Epithelial cell of prostate (primary cell): ENCODE measurements at regions not wholly inside any gene's neighbourhood (a gene's known extent, or its start where the extent isn't known, plus 50 kb on each side); places are given as distances from the start of the nearest gene placed in this dataset.
"Not testable (repeated sequence)": the region's sequence is repeated elsewhere in the genome, so short reads cannot be mapped to it uniquely, and the experiment has no call there.

ENCODE experiments used
- DNase-seq: peaks from one replicate; pipeline ENCODE4 v3.0.0-alpha.2; 2011; ENCODE audit warnings: low read depth, low spot score
- H3K27ac ChIP-seq: fragments of 450-650 bp; 2 replicates; pipeline ENCODE4 v1.5.1; 2017; ENCODE audit warnings: mild to moderate bottlenecking

DNA sequence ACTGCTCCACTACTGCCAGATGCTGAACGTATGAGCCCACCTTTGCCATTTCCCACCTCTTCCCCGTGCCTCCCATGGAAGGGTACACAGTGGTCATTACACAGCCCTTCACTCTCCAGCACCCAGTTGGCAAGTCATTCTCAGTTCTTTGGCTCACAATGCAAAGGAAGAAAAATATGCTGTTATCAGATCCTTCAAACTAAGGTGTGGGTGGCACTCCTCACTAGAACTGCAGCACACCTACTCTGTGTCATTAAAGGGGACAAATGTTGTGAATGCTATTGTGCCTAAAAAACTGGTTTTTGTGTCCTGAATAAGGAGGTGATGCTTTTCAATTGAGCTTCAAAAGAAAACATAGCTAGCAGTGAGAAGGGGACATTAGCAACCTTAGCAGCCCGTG, 183.1 kb upstream of the SNX2 start:
- no peak overlapping the region for H3K27ac ChIP-seq
- DNase-seq = no peak

GRCh38 chr5:122599000-122599399, 175.9 kb upstream of the SNX2 start:
- no peak overlapping the region for H3K27ac ChIP-seq
- DNase-seq = no peak

DNA sequence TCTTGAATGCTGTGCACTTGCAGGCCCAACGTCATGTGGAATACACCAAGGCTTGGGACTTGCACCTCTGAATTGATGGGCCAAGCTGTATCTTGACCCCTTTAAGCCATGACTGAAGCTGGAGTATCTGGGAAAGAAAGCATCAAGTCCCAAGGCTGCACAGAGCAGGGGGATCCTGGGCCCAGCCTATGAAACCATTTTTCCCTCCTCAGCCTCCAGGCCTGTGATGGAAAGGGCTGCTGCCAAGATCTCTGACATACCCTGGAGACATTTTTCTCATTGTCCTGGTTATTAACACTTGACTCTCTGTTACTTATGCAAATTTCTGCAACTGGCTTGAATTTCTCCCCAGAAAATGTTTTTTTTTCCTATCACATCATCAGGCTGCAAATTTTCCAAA, 174.0 kb upstream of the SNX2 start:
- H3K27ac ChIP-seq = no peak overlapping the region
- no peak for DNase-seq

DNA sequence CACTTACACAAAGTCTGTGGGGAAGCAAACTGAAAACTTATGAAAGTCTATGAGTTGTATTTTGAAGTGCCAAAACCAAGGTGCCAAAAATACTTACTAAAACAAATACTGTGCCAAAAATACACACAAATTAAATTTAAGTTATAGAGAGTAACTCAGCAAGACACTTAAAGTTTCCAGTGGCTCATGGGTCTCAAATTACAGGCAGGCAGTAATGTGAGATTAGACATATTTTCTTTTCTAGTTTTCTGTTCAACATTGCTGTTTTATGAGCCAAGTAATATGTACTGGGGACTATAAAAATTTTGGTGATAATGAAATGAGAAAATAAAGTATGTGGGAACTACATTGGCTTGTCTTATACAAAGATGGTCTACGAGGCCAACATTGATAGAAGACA, 172.2 kb upstream of the SNX2 start:
- H3K27ac ChIP-seq = no peak overlapping the region
- no peak for DNase-seq

GRCh38 chr5:122605236-122605635, 169.6 kb upstream of the SNX2 start:
- H3K27ac ChIP-seq = no peak overlapping the region
- no peak for DNase-seq

DNA sequence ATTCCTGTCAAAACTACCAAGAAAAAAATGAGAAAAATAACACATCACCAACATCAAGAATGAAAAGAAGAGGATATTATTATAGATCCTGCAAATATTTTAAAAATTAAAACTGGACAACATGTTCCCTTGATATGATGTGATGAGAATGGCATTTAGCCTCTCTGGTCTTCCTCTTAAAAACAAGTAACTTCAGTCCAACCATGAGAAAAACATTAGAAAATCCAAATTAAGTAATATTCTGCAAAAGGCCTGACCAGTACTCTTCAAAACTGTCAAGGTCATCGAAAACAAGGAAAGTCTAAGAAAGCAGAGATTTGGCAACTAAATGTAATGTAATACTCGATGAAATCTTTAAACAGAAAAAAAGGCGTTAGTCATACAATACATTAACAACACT, 167.1 kb upstream of the SNX2 start:
- H3K27ac ChIP-seq = no peak overlapping the region
- no peak for DNase-seq

DNA sequence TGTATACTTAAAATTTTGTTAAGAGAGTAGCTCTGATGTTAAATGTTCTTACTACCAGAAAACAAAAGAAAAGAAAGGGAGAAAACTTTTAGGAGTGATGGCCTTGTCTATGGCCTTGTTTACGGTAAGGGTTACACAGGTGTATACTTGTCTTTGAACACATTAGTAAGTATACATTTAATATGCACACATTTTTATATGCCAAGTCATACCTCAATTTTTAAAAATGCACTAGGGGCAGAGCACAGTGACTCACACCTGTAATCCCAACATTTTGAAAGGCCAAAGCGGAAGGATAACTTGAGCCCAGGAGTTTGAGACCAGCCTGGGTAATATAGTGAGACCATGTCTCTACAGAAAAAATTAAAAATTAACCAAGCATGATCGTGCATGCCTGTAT, 166.7 kb upstream of the SNX2 start:
- peak; percentile 2 for DNase-seq

GRCh38 chr5:122611406-122611805, 163.5 kb upstream of the SNX2 start:
- no peak overlapping the region for H3K27ac ChIP-seq
- no peak for DNase-seq

More for the DNA sequence above, 166.7 kb upstream of the SNX2 start:
- H3K27ac ChIP-seq = no peak overlapping the region

GRCh38 chr5:122612901-122613300, 162.0 kb upstream of the SNX2 start:
- no peak for DNase-seq
- H3K27ac ChIP-seq = no peak overlapping the region

DNA sequence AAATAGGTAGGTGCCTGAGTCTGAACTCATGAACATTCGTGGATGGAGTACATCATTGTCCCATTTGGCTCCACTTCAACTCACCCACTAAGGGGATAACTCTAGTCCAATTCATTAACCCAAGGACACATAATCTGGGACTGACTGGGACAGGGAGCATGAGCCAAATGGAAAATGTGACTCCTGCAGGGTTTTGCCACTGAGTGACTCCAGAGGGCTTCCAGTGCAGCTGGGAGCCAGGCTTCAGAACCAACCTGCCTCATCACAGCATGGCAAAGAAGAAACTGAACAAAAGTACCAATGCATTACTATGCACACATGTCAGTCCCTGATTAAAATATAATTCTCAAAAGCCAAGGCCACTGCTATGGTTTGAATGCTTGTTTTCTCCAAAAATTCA, 159.7 kb upstream of the SNX2 start:
- H3K27ac ChIP-seq = no peak overlapping the region
- no peak for DNase-seq

GRCh38 chr5:122615832-122616231, 159.0 kb upstream of the SNX2 start:
- H3K27ac ChIP-seq = no peak overlapping the region
- no peak for DNase-seq

DNA sequence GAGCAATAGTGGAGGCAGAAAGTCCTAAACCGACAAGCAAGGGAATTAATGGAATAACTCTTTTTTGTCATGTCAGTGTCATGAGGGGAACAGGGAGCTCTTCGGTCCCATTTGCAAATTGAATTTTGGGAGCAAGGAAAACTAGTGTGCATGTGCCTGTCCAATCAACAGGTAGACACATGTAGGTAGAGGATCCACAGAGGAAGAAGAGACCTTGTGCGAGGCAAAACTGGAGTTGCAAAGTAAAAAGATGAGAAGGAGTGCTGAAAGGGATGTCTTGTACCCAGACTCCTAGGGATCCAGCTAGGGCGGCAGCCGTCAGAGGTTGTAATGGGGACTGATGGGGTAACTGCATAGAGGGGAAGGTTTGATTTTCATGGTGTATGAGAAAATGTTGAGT, 156.8 kb upstream of the SNX2 start:
- not testable (repeated sequence) for H3K27ac ChIP-seq, DNase-seq

- not testable (repeated sequence) for DNase-seq
Measured at GRCh38 chr5:122620768-122621167, 154.1 kb upstream of the SNX2 start.

DNA sequence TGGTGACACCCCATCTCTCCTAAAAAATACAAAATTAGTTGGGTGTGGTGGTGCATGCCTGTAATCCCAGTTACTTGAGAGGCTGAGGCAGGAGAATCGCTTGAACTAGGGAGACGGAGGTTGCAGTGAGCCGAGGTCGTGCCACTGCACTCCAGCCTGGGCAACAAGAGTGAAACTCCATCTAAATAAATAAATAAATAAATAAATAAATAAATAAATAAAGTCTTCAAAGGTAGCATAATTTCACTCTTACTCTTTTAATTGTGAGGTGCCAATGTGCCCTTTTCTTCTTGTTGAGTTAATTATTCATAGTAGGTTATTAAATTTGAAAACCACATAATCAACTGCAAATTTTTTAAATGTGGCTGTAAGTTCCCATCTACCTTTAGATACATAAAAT, 146.2 kb upstream of the SNX2 start:
- H3K27ac ChIP-seq, DNase-seq: not testable (repeated sequence)

More at GRCh38 chr5:122620768-122621167, 154.1 kb upstream of the SNX2 start:
- not testable (repeated sequence) for H3K27ac ChIP-seq

DNA sequence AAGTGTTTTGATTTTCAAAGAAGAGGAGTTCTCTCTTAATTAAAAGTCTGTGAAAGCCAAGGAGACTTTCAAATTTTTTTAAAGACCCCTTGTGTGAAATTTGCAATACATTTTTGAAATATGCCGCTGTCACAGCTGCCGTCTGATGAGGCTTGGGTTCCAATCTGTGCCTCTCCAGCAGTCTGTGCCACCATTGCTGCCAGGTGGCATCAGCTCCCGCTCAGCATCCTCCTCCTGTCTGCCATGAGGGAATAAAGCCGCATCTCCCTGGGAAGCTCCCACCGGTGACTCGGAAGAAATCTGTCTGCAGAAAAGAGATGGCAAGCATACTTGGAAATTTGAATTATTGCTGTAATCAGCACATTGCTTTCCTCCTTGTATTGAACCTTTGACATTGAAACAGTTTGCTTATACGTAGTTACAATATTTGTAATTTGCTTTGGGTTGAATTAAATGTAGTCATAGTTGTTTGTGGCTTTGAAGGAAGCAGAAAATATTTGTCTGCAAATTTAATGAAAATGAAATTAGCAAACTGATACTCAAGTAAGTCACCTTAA, 145.7 kb upstream of the SNX2 start:
- DNase-seq = no peak

DNA sequence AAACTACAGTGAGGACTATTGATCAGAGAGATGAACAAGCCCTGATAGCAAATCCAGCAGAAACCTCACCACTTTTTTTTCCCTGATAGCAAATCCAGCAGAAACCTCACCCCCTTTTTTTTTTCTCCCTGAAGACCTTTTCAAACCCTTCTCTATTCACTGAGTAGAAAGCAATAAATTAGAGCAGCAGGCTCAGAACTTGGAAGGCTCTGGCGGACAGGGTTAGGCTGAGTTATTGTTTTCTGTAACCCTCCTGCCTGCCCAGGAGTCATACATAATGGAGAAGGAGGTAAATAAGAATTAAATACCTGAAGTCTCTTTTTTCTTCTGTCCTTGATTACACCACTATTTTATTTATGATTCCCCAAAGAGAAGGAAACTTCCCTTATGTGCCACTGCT, 136.3 kb upstream of the SNX2 start:
- DNase-seq = no peak
- H3K27ac ChIP-seq = no peak overlapping the region

More for the DNA sequence above, 145.7 kb upstream of the SNX2 start:
- no peak overlapping the region for H3K27ac ChIP-seq

- DNase-seq = no peak
- no peak overlapping the region for H3K27ac ChIP-seq
Measured at GRCh38 chr5:122639033-122639432, 135.8 kb upstream of the SNX2 start.

- DNase-seq = no peak
- H3K27ac ChIP-seq = no peak overlapping the region
Measured at GRCh38 chr5:122639864-122640263, 135.0 kb upstream of the SNX2 start.

DNA sequence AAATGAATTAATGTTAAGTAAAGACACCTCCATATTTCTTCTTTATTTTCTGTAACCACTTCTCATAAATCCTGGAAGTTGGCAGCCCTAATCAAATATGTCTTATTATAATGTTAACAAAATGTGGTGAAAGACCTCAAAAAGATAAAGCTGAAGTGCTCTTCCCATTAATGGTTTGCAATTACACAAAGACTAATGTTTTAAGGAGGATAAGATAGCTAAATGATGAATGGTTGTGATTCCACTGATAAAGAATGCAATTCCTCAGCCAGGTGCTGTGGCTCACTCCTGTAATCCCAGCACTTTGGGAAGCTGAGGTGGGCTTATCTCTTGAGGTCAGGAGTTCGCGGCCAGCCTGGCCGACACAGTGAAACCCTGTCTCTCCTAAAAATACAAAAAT, 125.8 kb upstream of the SNX2 start:
- no peak overlapping the region for H3K27ac ChIP-seq
- no peak for DNase-seq

DNA sequence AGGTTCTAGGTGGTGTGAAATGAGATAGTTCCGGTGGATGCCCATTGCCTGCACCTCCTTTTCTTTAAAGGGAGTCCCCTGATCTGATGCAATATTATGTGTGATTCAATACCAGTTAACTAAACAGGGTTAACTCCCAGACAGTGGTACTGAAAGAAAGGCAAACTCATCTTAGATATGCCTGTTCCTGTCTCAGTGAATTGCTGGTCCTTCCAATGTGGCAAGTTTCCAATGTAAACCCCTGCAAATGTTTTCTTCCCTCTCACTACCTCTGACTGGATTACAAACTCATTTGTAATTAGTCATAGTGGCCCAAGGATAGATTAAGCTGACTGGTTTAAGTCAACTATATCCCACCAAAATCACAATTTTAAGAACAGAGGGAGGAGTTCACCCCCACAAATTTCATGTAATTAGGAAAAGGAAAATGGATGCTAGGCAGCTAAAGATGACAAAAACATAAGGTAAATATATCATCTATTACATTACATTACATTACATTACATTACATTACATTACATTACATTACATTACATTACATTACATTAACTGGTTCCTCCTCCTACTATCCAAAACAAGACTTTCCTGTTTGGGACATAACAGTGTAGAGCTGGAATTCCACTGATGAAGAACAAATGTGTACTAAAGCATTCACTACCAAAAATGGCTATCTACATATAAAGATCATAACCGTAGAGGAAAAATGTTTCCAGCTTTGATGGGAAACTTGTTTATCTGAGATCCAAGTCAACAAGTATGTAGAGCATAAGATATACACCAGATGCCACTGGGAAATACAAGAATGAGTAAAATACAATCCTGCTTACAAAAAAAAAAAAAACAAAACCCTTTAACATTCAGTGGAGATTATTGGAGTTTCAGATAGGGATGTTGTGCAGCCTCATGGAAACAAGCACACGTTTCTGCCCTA, 121.5 kb upstream of the SNX2 start:
- peak; percentile 16 for DNase-seq
- peak overlapping the region; percentile 44 for H3K27ac ChIP-seq

DNA sequence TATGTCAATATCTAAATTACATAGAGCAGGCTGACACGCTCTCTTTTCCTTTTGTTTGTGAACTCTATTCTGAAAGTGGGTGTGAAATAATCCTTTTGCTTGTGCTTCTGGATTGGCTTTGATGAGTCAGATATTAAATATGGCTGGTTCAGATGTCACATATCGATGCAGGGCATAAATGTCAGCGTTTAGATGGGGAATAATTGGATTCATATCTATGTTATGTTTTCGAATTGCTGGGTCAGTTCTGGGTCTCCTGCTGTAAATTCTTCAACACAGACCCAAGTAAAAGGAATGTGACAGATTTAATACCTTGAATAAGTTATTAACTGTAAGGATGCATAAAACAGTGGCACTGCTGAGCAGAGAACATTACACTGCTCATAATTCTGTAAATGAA, 118.7 kb upstream of the SNX2 start:
- H3K27ac ChIP-seq = no peak overlapping the region
- DNase-seq = no peak

DNA sequence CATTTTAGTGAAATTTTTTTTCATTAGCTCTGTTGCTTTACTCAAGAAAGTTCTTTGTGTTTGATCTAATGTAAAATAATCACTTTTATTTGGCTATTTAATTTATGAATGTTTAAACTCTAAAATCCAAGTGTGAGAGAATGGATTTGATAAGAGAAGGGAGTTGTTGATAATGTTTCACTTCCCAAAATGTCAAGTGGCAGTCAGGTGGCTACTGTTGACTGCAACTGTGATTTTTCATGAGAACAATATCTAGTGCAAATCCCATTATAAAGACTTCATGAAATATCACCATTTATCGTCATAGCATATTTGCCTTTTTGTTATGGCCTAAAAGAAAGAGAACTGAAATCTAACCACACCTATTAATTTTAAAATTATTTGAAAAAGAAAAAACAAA, 118.3 kb upstream of the SNX2 start:
- DNase-seq = no peak
- H3K27ac ChIP-seq = no peak overlapping the region
